ENCODE measurements at regions not wholly inside any gene's neighbourhood (a gene's known extent, or its start where the extent isn't known, plus 50 kb on each side); places are given as distances from the start of the nearest gene placed in this dataset.

GRCh38 chr4:20440170-20440569 lies 188.5 kb downstream of the SLIT2 start:
- POLR2A ChIA-PET: no interaction called here
- Histone ChIP-seq H3K9me3 (ENCODE audit: control insufficient read depth, insufficient read depth, low read depth, low read length) (no peaks in the 10 kb centered on the region), H3K27ac (ENCODE audit: low read length) (no peak overlapping the region), H3K36me3 (ENCODE audit: control insufficient read depth, insufficient read depth, low read length) (no peaks in the 10 kb centered on the region), H3K27me3 (ENCODE audit: control insufficient read depth, insufficient read depth, low read length) (no peaks in the 10 kb centered on the region), H3K4me3 (ENCODE audit: low read depth in 2 of 2, low read length in 2 of 2) (no peak overlapping the region), H3K4me1 (ENCODE audit: control insufficient read depth, insufficient read depth, low read length) (no peaks in the 10 kb centered on the region)
- ATAC-seq (no peak), DNase-seq (ENCODE audit: low read depth, low spot score) (no peak)
- intact Hi-C loops (cut with micrococcal nuclease; ENCODE audit: unreplicated experiment) (no loop called here), in situ Hi-C loops (cut with HindIII; ENCODE audit: low pct_unique_long_range_greater_than_20kb, low sequenced_read_pairs) (no loop called here)
- CTCF ChIA-PET: no interaction called here
- TF ChIP-seq TCF7L2 (IDR thresholded peaks at IDR 0.05; ENCODE audit: low read depth, low read length) (no peak), POLR2AphosphoS5 (IDR thresholded peaks at IDR 0.05; ENCODE audit: low read depth, low read length) (no peak), SIN3A (IDR thresholded peaks at IDR 0.05; ENCODE audit: borderline replicate concordance, insufficient read depth, low read depth, low read length) (no peak), REST (IDR thresholded peaks at IDR 0.05; ENCODE audit: insufficient read depth in 1 of 2, low read depth in 2 of 2, low read length in 1 of 2) (no peak), CTCF (IDR thresholded peaks at IDR 0.05) (no peak)
- BruUV-seq (replicated peaks): no TSS peak

- Histone ChIP-seq H3K27ac (ENCODE audit: low read length) (no peak overlapping the region), H3K9me3 (ENCODE audit: control insufficient read depth, insufficient read depth, low read depth, low read length) (no peaks in the 10 kb centered on the region), H3K36me3 (ENCODE audit: control insufficient read depth, insufficient read depth, low read length) (no peaks in the 10 kb centered on the region), H3K4me1 (ENCODE audit: control insufficient read depth, insufficient read depth, low read length) (no peaks in the 10 kb centered on the region), H3K4me3 (ENCODE audit: low read depth in 2 of 2, low read length in 2 of 2) (no peak overlapping the region), H3K27me3 (ENCODE audit: control insufficient read depth, insufficient read depth, low read length) (no peaks in the 10 kb centered on the region)
- TF ChIP-seq SIN3A (IDR thresholded peaks at IDR 0.05; ENCODE audit: borderline replicate concordance, insufficient read depth, low read depth, low read length) (no peak), POLR2AphosphoS5 (IDR thresholded peaks at IDR 0.05; ENCODE audit: low read depth, low read length) (no peak), TCF7L2 (IDR thresholded peaks at IDR 0.05; ENCODE audit: low read depth, low read length) (no peak), REST (IDR thresholded peaks at IDR 0.05; ENCODE audit: insufficient read depth in 1 of 2, low read depth in 2 of 2, low read length in 1 of 2) (no peak), CTCF (IDR thresholded peaks at IDR 0.05) (no peak)
- BruUV-seq (replicated peaks): no TSS peak
- intact Hi-C loops (cut with micrococcal nuclease; ENCODE audit: unreplicated experiment): no loop called here
- POLR2A ChIA-PET: interaction anchor here (0.6 kb wide), 1 partner anchor 1391 kb away, joined by 8 read pairs; no protein-coding TSS in a partner anchor
- no peak for DNase-seq (ENCODE audit: low read depth, low spot score)
- ATAC-seq: no peak
- in situ Hi-C loops (cut with HindIII; ENCODE audit: low pct_unique_long_range_greater_than_20kb, low sequenced_read_pairs): no loop called here
- CTCF ChIA-PET: no interaction called here
Measured at GRCh38 chr4:20443015-20443805, 191.5 kb downstream of the SLIT2 start.
